ENCODE measurements at regions not wholly inside any gene's neighbourhood (a gene's known extent, or its start where the extent isn't known, plus 50 kb on each side); places are given as distances from the start of the nearest gene placed in this dataset.
A peak's percentile ranks its signal among the peaks of the same experiment; 100 is the strongest.

DNA sequence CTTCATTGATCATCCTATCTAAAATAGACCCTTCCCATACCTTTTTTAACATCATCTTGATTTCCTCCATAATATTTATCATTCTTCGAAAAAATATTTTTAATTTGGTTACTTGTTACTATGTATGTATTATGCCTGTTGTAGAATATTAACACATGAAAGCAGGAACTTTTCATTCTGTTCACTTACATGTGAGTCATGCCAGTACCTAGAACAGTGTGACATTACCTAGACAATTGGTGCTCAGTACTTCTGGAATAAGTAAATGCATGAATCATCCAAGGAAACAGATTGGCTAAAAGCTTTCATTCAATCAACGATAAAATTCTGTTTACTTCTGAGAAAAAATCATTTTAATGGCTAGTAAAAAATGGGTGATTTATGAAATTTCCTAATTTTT is 76.4 kb downstream of the CXXC4 start:
- DNase-seq (ENCODE audit: low spot score): peak; percentile 70

DNA sequence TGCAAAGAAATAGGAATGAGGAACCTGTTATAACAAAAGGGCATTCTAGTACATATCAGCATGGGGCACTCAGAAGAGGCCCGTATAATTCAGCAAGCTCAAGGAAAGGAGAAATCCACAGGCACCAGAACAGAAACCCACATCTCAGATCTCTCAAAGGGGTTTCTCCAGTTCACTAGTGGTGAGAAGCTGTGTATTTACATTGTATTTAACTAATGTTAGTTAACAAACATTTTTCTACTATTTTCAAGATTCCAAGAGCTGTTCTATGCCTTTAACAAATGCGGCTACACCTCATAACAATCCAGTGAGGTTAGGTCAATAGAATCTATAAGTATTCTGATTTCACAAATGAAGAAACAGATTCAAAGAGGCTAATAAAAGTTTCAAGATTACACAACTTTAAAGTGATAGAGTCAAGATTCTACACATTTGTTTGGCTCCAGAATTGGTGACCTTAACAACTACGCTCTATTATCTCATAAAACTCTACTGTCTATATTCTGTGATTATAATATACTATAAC is 77.3 kb downstream of the CXXC4 start:
- no peak for DNase-seq (ENCODE audit: low spot score)

DNA sequence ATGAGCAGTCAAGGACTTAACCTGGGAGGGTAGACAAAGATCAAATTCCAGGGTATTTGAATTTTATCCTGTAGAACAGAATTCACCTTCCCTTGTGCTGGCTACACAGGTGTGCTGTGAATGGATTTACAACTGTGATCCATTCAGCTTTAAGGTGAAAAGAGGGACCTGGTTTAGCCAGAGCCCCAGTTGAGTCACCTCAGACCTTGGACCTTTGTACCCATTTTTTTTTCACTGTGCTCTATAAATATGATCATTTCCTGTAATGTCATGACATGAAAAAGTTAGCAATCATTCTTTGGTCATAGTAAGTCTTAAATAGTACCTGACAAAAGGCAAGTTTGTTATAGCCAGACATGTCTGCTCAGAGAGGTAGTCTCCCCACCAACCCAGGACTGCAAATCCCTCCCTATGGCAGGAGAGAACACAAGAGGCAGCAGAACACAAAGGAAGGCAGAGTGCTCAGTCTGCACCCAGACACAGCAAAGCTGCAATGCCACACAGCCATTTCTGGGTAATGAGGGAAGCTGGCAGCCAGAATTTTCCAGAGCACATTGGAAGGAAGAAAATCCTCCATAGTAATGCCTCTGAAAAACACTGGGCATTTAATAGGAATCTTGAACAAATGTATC is 77.9 kb downstream of the CXXC4 start:
- peak; percentile 5 for DNase-seq (ENCODE audit: low spot score)

DNA sequence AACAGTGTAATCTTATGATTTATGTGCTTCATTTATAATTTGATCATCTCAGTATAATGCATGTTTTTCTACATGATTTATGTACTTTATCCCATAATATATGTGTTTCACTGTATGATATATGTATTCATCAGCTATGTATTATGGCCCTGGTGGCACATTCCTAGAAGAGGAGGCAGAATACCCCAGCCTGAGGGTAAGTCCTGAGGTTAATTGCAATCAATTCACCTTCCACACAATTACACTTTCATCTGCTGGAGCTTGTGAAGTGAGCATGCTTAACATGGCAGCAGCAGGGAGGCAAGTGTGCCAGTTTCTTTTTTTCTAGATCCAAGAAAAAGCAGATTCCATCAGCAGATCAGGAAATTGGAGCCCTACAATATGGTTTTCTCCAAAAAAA is 81.2 kb downstream of the CXXC4 start:
- no peak for DNase-seq (ENCODE audit: low spot score)

DNA sequence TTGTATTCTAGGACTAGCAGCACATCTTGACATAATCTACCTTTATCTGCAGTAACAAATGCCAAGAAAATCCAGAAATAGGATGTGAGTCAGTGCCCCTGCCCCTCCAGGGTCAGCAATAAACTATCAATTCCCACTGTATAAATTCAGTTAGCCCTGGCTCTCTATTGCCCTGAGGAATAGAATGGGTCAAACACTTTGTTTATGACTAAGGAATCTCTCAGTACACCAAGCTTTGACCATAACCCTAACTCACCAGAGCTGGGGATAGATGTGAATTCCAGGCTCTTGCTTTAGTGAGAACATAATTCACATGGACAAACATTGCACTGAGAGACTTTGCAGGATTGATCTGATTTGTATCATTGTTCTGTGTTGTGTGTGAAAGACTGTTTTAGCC is 82.3 kb downstream of the CXXC4 start:
- DNase-seq (ENCODE audit: low spot score): no peak

DNA sequence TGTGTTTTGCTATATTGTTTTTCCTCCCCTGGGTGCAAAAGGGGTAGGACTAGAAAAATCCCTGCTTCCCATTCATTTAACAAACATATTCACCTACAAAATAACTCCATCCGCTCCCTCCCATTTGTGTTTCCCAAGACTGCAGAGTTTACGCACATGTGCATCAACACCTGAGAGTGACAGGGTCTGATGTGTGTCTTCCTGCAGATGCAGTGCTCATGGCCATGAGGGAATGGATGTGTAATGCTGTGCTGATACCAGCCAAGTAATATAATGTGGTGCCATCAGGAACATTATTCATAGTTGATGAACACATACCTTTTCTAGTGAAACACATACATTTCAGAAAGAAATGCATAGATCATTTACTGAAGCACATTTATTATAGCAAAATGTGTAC is 83.2 kb downstream of the CXXC4 start:
- DNase-seq (ENCODE audit: low spot score): no peak

DNA sequence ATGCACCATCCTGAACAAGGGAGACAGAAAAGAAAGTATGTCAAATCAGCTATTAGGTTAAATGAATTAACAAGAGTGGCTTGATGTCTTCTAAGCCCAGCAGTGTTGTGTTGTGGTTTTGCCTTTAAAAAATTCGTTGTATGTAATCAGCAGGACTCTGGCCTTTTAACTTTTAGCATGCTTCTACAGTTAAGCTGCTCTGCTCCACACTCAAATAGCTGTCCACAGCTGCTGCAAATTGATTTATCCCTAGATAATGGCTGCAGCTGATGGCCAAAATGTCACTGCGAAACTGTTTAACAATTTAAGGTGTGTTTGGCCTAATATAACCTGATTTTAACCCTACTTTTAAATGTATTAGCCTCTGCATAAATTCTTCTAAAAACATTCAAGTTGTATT is 85.8 kb downstream of the CXXC4 start:
- DNase-seq (ENCODE audit: low spot score): no peak

DNA sequence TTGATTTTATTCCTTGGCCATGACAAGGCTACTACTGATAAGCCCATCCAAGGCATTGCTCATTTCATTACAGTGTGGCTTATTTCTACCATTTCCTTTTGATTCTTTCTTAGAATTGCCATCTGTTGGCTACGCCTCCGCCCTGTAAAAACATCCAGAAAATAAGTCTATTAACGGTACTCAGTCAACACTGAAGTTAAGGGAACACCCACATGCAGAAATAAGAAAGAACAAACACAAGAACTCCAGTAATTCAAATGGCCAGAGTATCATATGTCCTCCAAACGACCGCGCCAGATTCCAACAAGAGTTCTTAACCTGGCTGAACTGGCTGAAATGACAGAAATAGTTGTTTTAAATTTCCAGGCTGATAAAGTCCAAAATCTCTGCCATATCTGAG is 90.3 kb downstream of the CXXC4 start:
- no peak for DNase-seq (ENCODE audit: low spot score)

DNA sequence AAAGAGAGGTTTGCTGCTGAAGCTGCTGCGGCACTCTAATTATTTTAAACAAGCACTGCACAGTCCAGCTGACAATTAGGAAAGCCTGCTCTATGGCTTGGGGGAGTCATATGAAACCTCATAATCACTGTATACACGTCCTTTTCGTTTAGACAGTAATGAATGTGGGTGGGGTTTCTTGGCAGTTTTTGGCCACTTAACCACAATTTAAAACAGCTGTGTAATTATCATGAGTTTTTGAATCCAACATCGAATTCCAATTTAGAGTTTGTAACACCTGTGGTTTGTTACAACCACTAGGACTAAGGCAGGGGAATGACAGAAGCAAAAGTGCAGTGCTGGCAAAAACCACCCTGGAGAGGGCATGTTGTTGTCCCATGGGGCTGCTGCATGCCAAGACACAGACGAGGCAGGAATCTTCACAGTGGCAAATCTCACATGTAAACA is 99.5 kb downstream of the CXXC4 start:
- DNase-seq (ENCODE audit: low spot score): no peak

DNA sequence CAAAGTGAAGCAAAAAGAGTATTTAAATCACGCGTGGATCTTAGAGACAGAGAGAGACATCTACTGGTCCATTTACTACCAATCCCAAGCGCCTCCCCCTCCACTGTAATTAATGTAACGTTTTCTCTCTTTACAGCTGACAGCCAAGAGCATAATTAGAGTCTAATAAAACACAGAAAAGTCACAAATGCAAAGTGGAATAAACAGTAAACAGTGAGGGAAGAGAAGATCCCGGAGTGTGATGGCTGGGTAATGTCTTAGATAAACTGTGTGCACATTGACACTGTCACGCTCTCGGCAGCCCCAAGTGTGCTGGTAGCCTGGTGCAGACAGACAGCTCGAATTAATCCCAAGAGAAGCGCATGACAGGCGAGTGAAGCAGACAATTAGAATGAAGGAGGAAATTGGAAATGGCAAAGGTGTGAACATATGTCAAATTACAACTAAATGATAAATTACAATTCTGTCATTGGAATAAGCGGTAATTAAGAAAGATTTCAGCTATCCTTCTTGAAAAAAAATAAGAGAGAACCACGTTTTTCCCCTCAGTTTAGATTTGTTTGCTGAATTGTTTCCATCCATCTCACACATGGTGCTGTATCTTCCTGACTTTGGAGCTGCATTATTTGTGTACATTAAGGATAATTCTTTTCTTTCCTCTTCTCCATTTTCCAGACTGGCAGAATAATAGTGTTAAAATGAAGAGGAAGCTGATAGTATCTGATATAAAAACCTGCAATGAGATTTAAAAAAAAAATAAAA is 100.1 kb downstream of the CXXC4 start:
- no peak for DNase-seq (ENCODE audit: low spot score)

DNA sequence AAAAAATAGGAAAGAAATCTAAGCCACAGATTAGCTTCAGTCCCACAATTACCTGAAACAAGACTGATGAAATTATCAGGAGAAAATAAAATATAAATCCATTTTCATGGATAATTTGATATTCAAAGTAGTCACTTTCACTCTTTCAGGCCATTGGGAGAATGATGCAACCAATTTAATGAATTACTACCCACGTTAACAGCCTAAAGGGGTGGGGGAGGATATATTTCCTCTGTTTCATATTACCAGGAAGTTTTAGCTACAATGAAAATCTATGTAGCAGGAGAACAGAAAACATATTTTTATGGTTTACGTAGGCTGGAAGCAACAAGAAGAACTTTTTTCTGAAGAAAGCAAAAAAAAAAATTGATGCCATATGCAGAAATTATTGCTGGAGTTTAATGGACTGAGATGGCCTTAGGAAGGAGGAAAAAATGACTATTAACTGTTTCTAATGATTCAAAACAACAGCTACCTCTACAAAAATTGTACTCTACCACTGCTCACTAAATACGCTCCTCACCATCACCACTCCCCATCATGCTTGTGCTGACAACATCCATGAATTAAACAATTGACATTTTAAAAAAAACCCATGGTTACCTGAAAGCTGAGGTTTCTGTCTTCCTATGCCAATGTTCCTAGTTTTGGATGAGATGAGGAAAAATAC is 100.9 kb downstream of the CXXC4 start:
- peak; percentile 27 for DNase-seq (ENCODE audit: low spot score)

DNA sequence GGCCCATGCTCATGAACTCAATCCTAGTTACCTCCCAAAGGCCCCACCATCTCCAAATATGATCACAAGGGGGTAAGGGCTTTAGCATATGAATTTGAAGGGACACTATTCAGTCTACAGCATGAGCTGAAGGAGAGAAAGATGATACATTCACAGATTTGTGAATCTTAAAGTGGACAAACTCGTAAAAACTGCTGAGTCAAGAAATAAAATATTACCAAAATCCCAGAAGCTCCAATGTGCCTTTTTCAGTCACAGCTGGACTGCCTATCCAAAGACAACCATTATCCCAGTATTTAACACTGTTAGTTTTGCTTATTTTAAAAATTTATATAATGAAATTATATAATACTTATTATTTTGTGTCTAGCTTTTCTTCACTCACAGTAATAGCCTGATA is 109.0 kb downstream of the CXXC4 start:
- no peak for DNase-seq (ENCODE audit: low spot score)

DNA sequence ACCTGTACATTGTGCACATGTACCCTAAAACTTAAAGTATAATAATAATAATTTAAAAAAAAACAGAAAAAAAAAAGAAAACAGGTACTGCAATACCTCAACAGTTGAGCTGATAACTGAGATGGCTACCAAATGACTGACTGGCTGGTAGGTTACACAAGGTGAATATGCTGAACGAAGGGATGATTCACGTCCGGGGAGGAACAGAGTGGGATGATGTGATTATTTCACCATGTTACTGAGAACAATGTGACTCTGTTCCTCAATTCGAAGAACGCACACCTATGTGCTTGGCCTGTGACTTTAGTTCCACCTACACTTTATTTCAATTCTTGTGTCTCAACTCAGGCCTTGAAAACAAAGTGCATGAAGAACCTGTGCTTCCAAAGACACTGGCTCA is 111.7 kb downstream of the CXXC4 start:
- DNase-seq (ENCODE audit: low spot score): no peak

DNA sequence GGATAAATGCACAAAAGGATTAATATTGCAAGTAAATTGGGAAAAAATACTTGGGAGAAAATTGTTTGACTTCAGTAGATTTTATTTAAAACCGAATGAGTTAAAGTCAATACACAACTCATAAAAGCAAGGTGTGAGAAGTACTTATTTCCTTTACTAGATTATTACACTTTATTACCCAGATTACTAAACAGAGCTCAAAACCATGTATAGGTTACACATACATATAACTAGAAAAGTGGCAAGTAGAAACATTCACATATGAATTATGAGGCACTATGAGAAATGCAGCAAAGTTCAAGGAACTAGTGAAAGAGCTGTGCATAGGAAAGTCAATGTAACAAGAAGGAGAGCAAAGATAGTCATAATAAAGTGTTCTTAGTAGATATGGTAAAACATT is 113.0 kb downstream of the CXXC4 start:
- DNase-seq (ENCODE audit: low spot score): no peak

DNA sequence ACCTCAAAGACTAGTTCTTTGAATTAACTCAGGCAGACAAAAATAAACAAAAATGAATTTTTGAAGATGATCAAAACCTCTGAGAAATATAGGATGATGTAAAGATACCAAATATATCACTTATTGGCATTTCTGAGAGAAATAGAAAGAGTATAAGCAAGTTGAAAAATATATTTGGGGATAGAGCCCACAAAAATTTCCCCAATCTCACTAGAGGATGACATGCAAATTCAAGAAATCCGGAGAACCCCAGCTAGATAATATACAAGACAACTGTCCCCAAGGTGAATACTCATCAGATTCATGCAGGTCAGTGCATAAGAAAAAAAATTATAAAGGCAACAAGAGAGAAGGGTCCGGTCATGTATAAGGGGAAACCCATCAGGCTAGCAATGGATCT is 129.1 kb downstream of the CXXC4 start:
- DNase-seq (ENCODE audit: low spot score): no peak

DNA sequence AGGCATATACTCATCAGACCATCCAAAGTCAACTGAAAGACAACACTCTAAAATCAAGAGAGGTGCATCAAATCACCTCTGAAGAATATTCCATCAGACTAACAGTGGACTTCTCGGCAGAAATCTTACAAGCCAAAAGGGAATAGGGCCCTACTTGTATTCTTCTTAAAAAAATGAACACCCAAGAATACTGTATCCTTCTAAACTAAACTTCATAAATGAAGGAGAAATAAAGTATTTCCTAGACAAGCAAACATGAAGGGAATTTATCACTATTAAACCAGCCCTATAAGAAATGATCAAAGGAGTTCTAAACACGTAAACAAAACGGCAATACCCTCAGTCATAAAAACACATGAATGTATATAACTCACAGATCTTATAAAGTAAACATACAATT is 141.2 kb downstream of the CXXC4 start:
- DNase-seq (ENCODE audit: low spot score): no peak

DNA sequence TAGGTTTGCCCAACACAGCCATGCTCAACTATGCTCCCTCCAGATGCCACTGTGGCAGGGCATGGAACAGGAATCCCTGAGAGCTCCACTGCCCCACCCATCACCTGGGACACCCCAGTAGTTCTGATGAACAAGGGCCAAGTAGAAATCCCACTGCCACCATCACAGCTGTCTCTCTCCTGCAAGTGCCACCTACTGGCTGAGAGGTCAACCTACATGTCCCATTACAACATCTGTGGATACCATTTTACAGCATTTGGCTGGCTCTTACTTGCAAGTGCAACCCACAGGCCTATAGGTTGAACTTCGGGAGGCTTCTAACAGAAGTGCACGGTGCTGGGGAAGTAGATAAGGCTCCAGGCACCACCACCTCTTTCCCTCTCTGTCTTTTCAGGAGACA is 142.5 kb downstream of the CXXC4 start:
- DNase-seq (ENCODE audit: low spot score): no peak

DNA sequence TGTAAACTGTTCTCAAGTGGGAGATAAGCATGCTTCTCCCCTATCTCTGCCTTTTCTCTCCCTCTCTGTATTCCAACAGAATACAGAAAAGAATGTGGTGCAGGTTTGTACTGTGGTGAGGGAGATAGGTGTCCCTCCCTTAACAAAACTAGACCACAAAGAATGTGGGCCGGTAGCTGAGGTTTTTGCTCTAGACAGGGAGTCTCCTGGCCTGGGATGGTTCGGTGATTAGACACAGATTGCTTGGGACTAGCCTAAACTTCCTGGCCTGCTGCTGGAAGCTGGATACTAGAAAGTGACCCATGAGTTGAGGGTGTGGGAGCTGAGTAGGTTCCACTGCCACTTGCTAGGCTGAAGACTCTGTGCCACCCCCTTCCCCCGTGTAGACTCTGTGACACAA is 143.0 kb downstream of the CXXC4 start:
- peak; percentile 1 for DNase-seq (ENCODE audit: low spot score)

DNA sequence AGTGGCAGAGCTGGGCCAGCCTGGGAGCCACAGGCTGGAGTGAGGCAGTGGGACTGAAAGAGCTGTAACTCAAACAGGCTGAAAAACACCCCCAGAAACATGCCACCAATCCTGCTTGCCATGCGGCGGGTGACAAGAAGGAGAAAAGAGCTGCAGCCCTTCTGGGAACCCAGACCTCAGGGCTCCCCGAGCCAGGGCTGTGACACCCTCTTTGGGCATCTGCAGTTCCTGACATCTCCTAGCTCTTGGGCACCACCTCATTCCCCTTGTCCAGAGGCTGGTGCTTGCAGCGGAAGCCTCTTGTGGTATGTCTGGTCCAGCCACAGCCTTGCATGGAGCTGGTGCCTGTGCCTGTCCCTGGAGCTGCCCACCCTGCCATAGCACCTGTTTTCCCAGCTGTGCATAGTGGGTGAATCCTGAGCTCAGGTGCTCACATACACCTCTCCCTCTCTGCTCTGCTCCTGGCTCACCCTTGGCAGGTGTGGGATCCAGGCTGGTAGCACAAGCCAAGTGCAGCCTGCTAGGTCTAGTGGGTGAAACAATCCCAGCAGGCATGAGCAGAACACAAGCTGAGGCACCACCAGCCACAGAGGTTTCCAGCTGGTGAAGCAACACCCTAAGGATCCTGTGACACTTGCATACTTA is 149.0 kb downstream of the CXXC4 start:
- no peak for DNase-seq (ENCODE audit: low spot score)

DNA sequence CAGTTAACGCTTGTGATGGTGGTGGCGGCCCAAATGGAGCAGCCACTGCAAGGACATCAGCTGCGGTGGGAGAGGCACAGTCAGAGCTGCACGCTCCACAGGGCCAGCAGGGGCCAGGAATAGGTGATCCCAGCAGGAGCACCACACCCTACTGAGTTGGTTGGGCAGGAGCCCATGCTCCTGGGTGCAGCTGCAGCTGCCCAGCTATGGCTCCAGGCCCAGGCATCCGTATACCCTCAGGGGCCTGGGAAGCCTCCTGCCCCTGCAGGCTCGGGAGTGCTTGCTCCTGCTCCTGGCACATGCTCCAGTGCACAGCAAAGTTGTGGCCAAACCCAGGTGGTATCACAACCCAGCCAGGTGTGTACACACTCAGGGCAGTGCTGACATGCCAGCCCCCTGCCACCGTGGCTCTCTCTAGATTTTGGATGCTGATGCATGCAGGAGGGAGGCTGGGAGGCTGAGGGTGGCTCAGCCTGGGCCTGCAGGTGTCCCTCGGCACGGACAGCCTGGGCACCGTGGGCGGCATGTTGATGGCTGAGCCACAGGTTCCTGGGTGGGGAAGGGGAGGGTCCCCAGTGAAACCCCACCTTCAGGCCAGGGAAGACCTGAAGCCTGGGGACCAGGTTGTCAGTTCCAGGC is 150.2 kb downstream of the CXXC4 start:
- no peak for DNase-seq (ENCODE audit: low spot score)

DNA sequence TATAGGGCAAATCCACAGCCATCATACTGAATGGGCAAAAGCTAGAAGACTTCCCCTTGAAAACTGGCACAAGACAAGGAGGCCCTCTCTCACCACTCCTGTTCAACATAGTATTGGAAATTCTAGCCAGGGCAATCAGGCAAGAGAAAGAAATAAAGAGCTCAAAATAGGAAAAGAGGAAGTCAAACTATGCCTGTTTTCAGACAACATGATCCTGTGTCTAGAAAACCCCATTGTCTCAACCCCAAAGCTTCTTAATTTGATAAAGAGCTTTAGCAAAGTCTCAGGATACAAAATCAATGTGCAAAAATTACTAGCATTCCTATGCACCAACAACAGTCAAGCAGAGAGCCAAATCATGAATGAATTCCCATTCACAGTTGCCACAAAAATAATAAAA is 160.3 kb downstream of the CXXC4 start:
- no peak for DNase-seq (ENCODE audit: low spot score)

Measured in kidney tubule cell (primary cell).